H1 (cell line): ENCODE measurements at regions not wholly inside any gene's neighbourhood (a gene's known extent, or its start where the extent isn't known, plus 50 kb on each side); places are given as distances from the start of the nearest gene placed in this dataset.

Source experiments
- CTCF ChIA-PET: fragments of 300-600 bp; sonication (Branson Sonifier 250); formaldehyde crosslinking; loops from one replicate; lab custom pipeline; 2021; ENCODE audit not compliant: partially characterized antibody; lab: Charles Lee
- POLR2A ChIA-PET: fragments of 300-600 bp; sonication (Branson Sonifier 250); formaldehyde crosslinking; loops from one replicate; lab custom pipeline; 2021; ENCODE audit warnings: inconsistent platforms; ENCODE audit not compliant: partially characterized antibody; lab: Charles Lee
- DNase-seq, 2 experiments: peaks; one replicate each; pipeline versions ENCODE4 v3.0.0 to v3.0.0-alpha.2; 2010 to 2022; ENCODE audit warnings: low spot score in 2 of 2, low read depth in 1 of 2, mixed read lengths in 1 of 2
- FAIRE-seq: peaks from 2 replicates; lab custom pipeline; 2011; peaks lifted over from hg19 to GRCh38; lab: Jason Lieb, UNC
- H2AFZ ChIP-seq: 2 replicates; pipeline ENCODE4 v1.8.1; 2012; ENCODE audit warnings: low read length, inconsistent platforms
- H2AK5ac ChIP-seq: 2 replicates; pipeline ENCODE4 v1.6.1; 2013; ENCODE audit warnings: low read depth, low read length
- H2BK120ac ChIP-seq: replicated peaks from 2 replicates; pipeline ENCODE3; 2013; ENCODE audit warnings: low read depth, low read length, inconsistent platforms
- H2BK12ac ChIP-seq: 2 replicates; pipeline ENCODE4 v1.6.1; 2013; ENCODE audit warnings: low read depth, low read length
- H2BK15ac ChIP-seq: 2 replicates; pipeline ENCODE4 v1.6.1; 2013; ENCODE audit warnings: low read length
- H2BK20ac ChIP-seq: 2 replicates; pipeline ENCODE4 v1.6.1; 2013; ENCODE audit warnings: low read length
- H2BK5ac ChIP-seq: 2 replicates; pipeline ENCODE4 v1.6.1; 2013; ENCODE audit warnings: low read depth, low read length
- H3K14ac ChIP-seq: 2 replicates; pipeline ENCODE4 v1.6.1; 2013; ENCODE audit warnings: inconsistent platforms; ENCODE audit not compliant: insufficient read length
- H3K18ac ChIP-seq: 2 replicates; pipeline ENCODE4 v1.6.1; 2013; ENCODE audit warnings: low read length; ENCODE audit errors: extremely low read depth
- H3K23ac ChIP-seq: 2 replicates; pipeline ENCODE4 v1.6.1; 2013; ENCODE audit warnings: inconsistent platforms; ENCODE audit not compliant: insufficient read length
- H3K23me2 ChIP-seq: 2 replicates; pipeline ENCODE4 v1.6.1; 2013; ENCODE audit warnings: low read depth, low read length
- H3K27ac ChIP-seq: 2 replicates; pipeline ENCODE4 v1.6.1; 2011; ENCODE audit warnings: low read depth, low read length, inconsistent platforms
- H3K27me3 ChIP-seq, 4 experiments: replicated peaks in 1 of 4; 1 replicate in 1 of 4; 2 replicates in 3 of 4; pipeline versions ENCODE4 v1.6.1 to v1.8.1; 2011 to 2013; ENCODE audit warnings: low read length in 3 of 4, mild to moderate bottlenecking in 3 of 4, inconsistent platforms in 2 of 4, mixed read lengths in 2 of 4, moderate library complexity in 1 of 4; ENCODE audit not compliant: control insufficient read depth in 3 of 4, insufficient read depth in 3 of 4; ENCODE audit errors: extremely low read depth in 1 of 4
- H3K36me3 ChIP-seq, 4 experiments: 2 replicates each; pipeline versions ENCODE4 v1.6.1 to v1.8.1; 2011 to 2013; ENCODE audit warnings: mild to moderate bottlenecking in 4 of 4, low read length in 3 of 4, moderate library complexity in 2 of 4, control low read depth in 1 of 4, inconsistent platforms in 1 of 4; ENCODE audit not compliant: insufficient read depth in 4 of 4, control insufficient read depth in 2 of 4
- H3K4ac ChIP-seq: replicated peaks from 2 replicates; pipeline ENCODE3; 2013; ENCODE audit warnings: low read length, low read depth, mixed read lengths, inconsistent platforms; ENCODE audit not compliant: insufficient read length
- H3K4me1 ChIP-seq, 4 experiments: replicated peaks in 1 of 4; 1 replicate in 1 of 4; 2 replicates in 3 of 4; pipeline versions ENCODE4 v1.6.1 to v1.8.1; 2011 to 2013; ENCODE audit warnings: low read length in 3 of 4, inconsistent platforms in 2 of 4, mixed read lengths in 1 of 4; ENCODE audit not compliant: insufficient read depth in 4 of 4, control insufficient read depth in 3 of 4
- H3K4me2 ChIP-seq, 2 experiments: 2 replicates each; pipeline versions ENCODE4 v1.6.1 to v1.8.1; 2011 to 2013; ENCODE audit warnings: low read depth in 2 of 2, low read length in 2 of 2, control low read depth in 1 of 2, inconsistent platforms in 1 of 2, mild to moderate bottlenecking in 1 of 2; ENCODE audit not compliant: insufficient read depth in 1 of 2
- H3K4me3 ChIP-seq, 4 experiments: fragments of 200-600, 300-600 bp in 1 of 4; sonication (generic), shearing (Covaris generic), sonication (Bioruptor Twin) in 1 of 4; 2 replicates each; pipeline versions ENCODE4 v1.5.1 to v1.8.1; 2011 to 2016; ENCODE audit warnings: low read length in 4 of 4, low read depth in 3 of 4, control low read depth in 2 of 4, inconsistent platforms in 2 of 4, mild to moderate bottlenecking in 2 of 4, mixed read lengths in 1 of 4, moderate library complexity in 1 of 4; ENCODE audit not compliant: insufficient read depth in 2 of 4; ENCODE audit errors: extremely low read depth in 1 of 4
- H3K56ac ChIP-seq: replicated peaks from 2 replicates; pipeline ENCODE3; 2013; ENCODE audit warnings: low read depth, mild to moderate bottlenecking, mixed read lengths, low read length, inconsistent platforms; ENCODE audit not compliant: insufficient read length
- H3K79me1 ChIP-seq: 2 replicates; pipeline ENCODE4 v1.6.1; 2013; ENCODE audit warnings: low read depth, low read length, control low read depth
- H3K79me2 ChIP-seq, 2 experiments: 2 replicates each; pipeline versions ENCODE4 v1.6.1 to v1.8.1; 2012 to 2013; ENCODE audit warnings: low read length in 2 of 2, mild to moderate bottlenecking in 2 of 2, inconsistent platforms in 1 of 2; ENCODE audit not compliant: insufficient read depth in 2 of 2, control insufficient read depth in 1 of 2
- H3K9ac ChIP-seq, 4 experiments: replicated peaks in 1 of 4; 1 replicate in 1 of 4; 2 replicates in 3 of 4; pipeline versions ENCODE4 v1.6.1 to v1.8.1; 2011 to 2013; ENCODE audit warnings: low read depth in 3 of 4, low read length in 3 of 4, control low read depth in 2 of 4, mild to moderate bottlenecking in 2 of 4, moderate library complexity in 2 of 4, inconsistent platforms in 1 of 4; ENCODE audit errors: extremely low read depth in 1 of 4
- H3K9me3 ChIP-seq, 2 experiments: 2 replicates each; pipeline versions ENCODE4 v1.6.1 to v1.8.1; 2012 to 2013; ENCODE audit warnings: mild to moderate bottlenecking in 2 of 2, moderate library complexity in 2 of 2, control low read depth in 1 of 2, inconsistent platforms in 1 of 2, low read depth in 1 of 2, low read length in 1 of 2, mixed read lengths in 1 of 2; ENCODE audit not compliant: insufficient read depth in 2 of 2
- H4K20me1 ChIP-seq, 2 experiments: replicated peaks in 1 of 2; 2 replicates each; pipeline versions ENCODE3 to v1.8.1; 2011 to 2013; ENCODE audit warnings: inconsistent platforms in 2 of 2, low read length in 2 of 2, mild to moderate bottlenecking in 1 of 2; ENCODE audit not compliant: insufficient read depth in 2 of 2, control insufficient read depth in 1 of 2
- H4K5ac ChIP-seq: 2 replicates; pipeline ENCODE4 v1.6.1; 2013; ENCODE audit warnings: low read length, low read depth, mixed read lengths, inconsistent platforms; ENCODE audit not compliant: insufficient read length
- H4K8ac ChIP-seq: 2 replicates; pipeline ENCODE4 v1.8.0; 2013; ENCODE audit warnings: mild to moderate bottlenecking, moderate library complexity, low read length, inconsistent platforms; ENCODE audit not compliant: insufficient read depth; ENCODE audit errors: extremely low read depth
- H4K91ac ChIP-seq: replicated peaks from 2 replicates; pipeline ENCODE3; 2013; ENCODE audit warnings: low read length, mixed read lengths, inconsistent platforms; ENCODE audit not compliant: insufficient read length
- HDAC6 ChIP-seq: IDR thresholded peaks from one replicate; pipeline ENCODE4 v1.7.1; 2012; ENCODE audit warnings: low read depth, mild to moderate bottlenecking, inconsistent platforms, low read length, moderate library complexity
- JUND ChIP-seq: IDR thresholded peaks from 2 replicates; pipeline ENCODE4 v1.6.1; 2011; ENCODE audit warnings: mild to moderate bottlenecking, improper control_type of control experiment, low read length
- PHF8 ChIP-seq: fragments of 200-600 bp; sonication (generic); conservative IDR thresholded peaks from 2 replicates; pipeline ENCODE4 v1.7.1; 2012; ENCODE audit warnings: low read depth, mild to moderate bottlenecking, inconsistent platforms, low read length, moderate library complexity
- RBBP5 ChIP-seq: IDR thresholded peaks from 2 replicates; pipeline ENCODE4 v1.7.1; 2012; ENCODE audit warnings: low read depth, mild to moderate bottlenecking, inconsistent platforms, low read length, moderate library complexity, borderline replicate concordance
- WGBS, 2 experiments: shearing (Covaris generic) in 1 of 2; methylation state at CpG; one replicate each; pipeline versions ENCODE4 v1.1.6 to v1.1.7; 2013 to 2015; ENCODE audit warnings: low lambda C conversion rate in 2 of 2, mixed read lengths in 2 of 2, inconsistent platforms in 1 of 2, low coverage in 1 of 2, missing lambda C conversion rate in 1 of 2; ENCODE audit not compliant: insufficient replicate concordance in 2 of 2, insufficient coverage in 1 of 2, insufficient read length in 1 of 2; ENCODE audit errors: extremely low coverage in 1 of 2, missing lambda C conversion rate in 1 of 2; 5-methylcytosine and 5-hydroxymethylcytosine counted together

DNA sequence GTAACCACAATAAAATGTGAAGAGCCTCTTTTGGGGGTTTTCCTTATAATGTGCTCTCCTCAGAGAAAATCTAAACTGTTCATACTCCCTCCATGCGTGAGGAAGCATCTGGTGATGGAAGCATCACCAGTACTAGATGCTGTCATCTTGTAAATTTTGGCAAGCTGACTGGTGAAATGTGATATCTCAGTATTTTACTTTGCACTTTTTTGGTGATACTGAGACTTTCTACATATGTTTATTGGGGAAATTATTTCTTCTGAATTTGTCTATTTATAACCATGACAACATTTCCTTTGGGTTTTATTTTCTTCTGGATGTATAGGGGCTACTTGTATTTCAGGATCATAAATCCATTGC lies 95.9 kb upstream of the DLGAP1 start:
- TF ChIP-seq HDAC6: no peak
- TF ChIP-seq RBBP5: no peak
- TF ChIP-seq PHF8: no peak
- TF ChIP-seq JUND: no peak
- H2BK120ac ChIP-seq: no peak overlapping the region
- H3K79me1 ChIP-seq: no peaks in the 10 kb centered on the region
- WGBS, 2 experiments: 100% methylated on average over 1 of the region's 1 CpG; no CpG with 5 or more reads in 1 of the 2 experiments
- no peak overlapping the region for H2BK5ac ChIP-seq
- no peak overlapping the region for H2BK15ac ChIP-seq
- H3K18ac ChIP-seq: no peak overlapping the region
- no peak overlapping the region for H3K4me3 ChIP-seq
- H3K23ac ChIP-seq: no peak overlapping the region
- no peak overlapping the region for H2AK5ac ChIP-seq
- H3K23me2 ChIP-seq: no peaks in the 10 kb centered on the region
- H3K4me2 ChIP-seq: no peak overlapping the region
- POLR2A ChIA-PET: no interaction called here
- no peak overlapping the region for H2BK12ac ChIP-seq
- CTCF ChIA-PET: no interaction called here
- H3K56ac ChIP-seq: no peak overlapping the region
- H3K9me3 ChIP-seq: no peaks in the 10 kb centered on the region
- H4K8ac ChIP-seq: no peak overlapping the region
- no peak overlapping the region for H2AFZ ChIP-seq
- no peak overlapping the region for H3K4ac ChIP-seq
- H3K36me3 ChIP-seq: no peaks in the 10 kb centered on the region
- no peak overlapping the region for H2BK20ac ChIP-seq
- no peak overlapping the region for H4K5ac ChIP-seq
- H3K14ac ChIP-seq: no peak overlapping the region
- H3K4me1 ChIP-seq: no peaks in the 10 kb centered on the region
- DNase-seq: no peak
- no peaks in the 10 kb centered on the region for H3K27me3 ChIP-seq
- no peaks in the 10 kb centered on the region for H3K79me2 ChIP-seq
- no peak for FAIRE-seq
- H3K27ac ChIP-seq: no peak overlapping the region
- no peaks in the 10 kb centered on the region for H4K20me1 ChIP-seq
- no peak overlapping the region for H3K9ac ChIP-seq
- H4K91ac ChIP-seq: no peak overlapping the region
